ENCODE measurements at regions not wholly inside any gene's neighbourhood (a gene's known extent, or its start where the extent isn't known, plus 50 kb on each side); places are given as distances from the start of the nearest gene placed in this dataset.

DNA sequence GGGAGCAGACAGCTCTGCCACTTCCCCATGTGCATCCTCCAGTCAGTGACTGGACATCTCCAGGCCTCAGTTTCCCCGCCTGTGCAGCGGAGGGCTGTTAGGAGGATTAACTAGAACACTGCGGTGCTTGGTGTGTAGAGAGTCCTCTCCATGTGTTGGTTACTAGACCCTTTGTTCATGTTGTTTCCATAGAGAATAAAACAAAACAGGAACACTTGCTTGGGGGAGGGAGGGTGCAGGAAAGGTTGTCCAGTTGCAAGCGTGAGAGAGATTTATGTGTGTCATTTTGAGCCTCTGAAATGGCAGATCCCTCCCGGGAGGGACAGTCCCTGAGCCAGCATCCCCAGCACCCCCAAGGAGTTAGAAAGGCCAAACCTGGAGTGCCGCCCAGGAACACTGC, 184.0 kb upstream of the LYSMD4 start:
- TF ChIP-seq, protein P1, sequence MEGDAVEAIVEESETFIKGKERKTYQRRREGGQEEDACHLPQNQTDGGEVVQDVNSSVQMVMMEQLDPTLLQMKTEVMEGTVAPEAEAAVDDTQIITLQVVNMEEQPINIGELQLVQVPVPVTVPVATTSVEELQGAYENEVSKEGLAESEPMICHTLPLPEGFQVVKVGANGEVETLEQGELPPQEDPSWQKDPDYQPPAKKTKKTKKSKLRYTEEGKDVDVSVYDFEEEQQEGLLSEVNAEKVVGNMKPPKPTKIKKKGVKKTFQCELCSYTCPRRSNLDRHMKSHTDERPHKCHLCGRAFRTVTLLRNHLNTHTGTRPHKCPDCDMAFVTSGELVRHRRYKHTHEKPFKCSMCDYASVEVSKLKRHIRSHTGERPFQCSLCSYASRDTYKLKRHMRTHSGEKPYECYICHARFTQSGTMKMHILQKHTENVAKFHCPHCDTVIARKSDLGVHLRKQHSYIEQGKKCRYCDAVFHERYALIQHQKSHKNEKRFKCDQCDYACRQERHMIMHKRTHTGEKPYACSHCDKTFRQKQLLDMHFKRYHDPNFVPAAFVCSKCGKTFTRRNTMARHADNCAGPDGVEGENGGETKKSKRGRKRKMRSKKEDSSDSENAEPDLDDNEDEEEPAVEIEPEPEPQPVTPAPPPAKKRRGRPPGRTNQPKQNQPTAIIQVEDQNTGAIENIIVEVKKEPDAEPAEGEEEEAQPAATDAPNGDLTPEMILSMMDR (IDR thresholded peaks at IDR 0.05; ENCODE audit: insufficient read depth, low read length) = no peak
- no peak for TF ChIP-seq POLR2AphosphoS5 (IDR thresholded peaks at IDR 0.05; ENCODE audit: low read depth)

Measured in HL-60 (cell line).